Vagina (tissue), 2 donors: ENCODE measurements at regions not wholly inside any gene's neighbourhood (a gene's known extent, or its start where the extent isn't known, plus 50 kb on each side); places are given as distances from the start of the nearest gene placed in this dataset.

ENCODE experiments used
- DNase-seq, 2 donors: peaks; one replicate each; pipeline ENCODE4 v3.0.0-alpha.2; 2017; ENCODE audit errors: extremely low spot score in 2 of 2
- H3K27ac ChIP-seq: fragments of 200-600 bp; sonication (generic); one replicate; pipeline ENCODE4 v1.5.1; 2019
- H3K27me3 ChIP-seq: fragments of 200-600 bp; sonication (generic); one replicate; pipeline ENCODE4 v1.5.1; 2019
- H3K36me3 ChIP-seq, 2 donors: fragments of 200-600 bp; sonication (generic); one replicate each; pipeline ENCODE4 v1.5.1; 2017 to 2019
- H3K4me1 ChIP-seq: fragments of 200-600 bp; sonication (generic); one replicate; pipeline ENCODE4 v1.5.1; 2019
- H3K4me3 ChIP-seq, 2 donors: fragments of 200-600 bp; sonication (generic); 1 replicate in 1 of 2; 2 replicates in 1 of 2; pipeline ENCODE4 v1.5.1; 2016 to 2019
- H3K9me3 ChIP-seq: fragments of 200-600 bp; sonication (generic); one replicate; pipeline ENCODE4 v1.5.1; 2019
- CTCF ChIP-seq, 3 experiments: fragments of 450-650 bp in 2 of 3; fragments of 200-600 bp in 1 of 3; sonication (generic) in 1 of 3; IDR thresholded peaks; one replicate each; pipeline ENCODE4 v1.5.1; 2017 to 2019; ENCODE audit warnings: antibody characterized with exemption in 3 of 3, mild to moderate bottlenecking in 2 of 3, moderate library complexity in 2 of 3
- POLR2A ChIP-seq, 2 donors: fragments of 450-650 bp; IDR thresholded peaks; one replicate each; pipeline ENCODE4 v1.6.1; 2017; ENCODE audit warnings: antibody characterized with exemption in 2 of 2, mild to moderate bottlenecking in 2 of 2, moderate library complexity in 2 of 2
- POLR2AphosphoS5 ChIP-seq, 2 donors: sonication (generic); formaldehyde crosslinking; IDR thresholded peaks; one replicate each; pipeline ENCODE4 v1.9.0; 2017; ENCODE audit warnings: antibody characterized with exemption in 2 of 2, mild to moderate bottlenecking in 2 of 2, low read depth in 1 of 2; ENCODE audit not compliant: insufficient read depth in 1 of 2
- intact Hi-C: fragments of 100-400 bp; cut with DNase I; formaldehyde crosslinking; loops from one replicate; pipeline ENCODE4 v1.15.1; 2023

- Histone ChIP-seq H3K27ac (no peak overlapping the region), H3K36me3 (no peaks in the 10 kb centered on the region), H3K9me3 (no peaks in the 10 kb centered on the region), H3K27me3 (no peaks in the 10 kb centered on the region), H3K4me1 (no peaks in the 10 kb centered on the region), H3K4me3 (no peak overlapping the region)
- TF ChIP-seq POLR2AphosphoS5 (IDR thresholded peaks at IDR 0.05; ENCODE audit: insufficient read depth in 1 of 2, low read depth in 1 of 2) (no peak), CTCF (IDR thresholded peaks at IDR 0.05) (no peak), POLR2A (IDR thresholded peaks at IDR 0.05) (no peak)
- intact Hi-C loops, result no loop called here
- no peak for DNase-seq
These were observed 239.2 kb downstream of the SPTSSA start for GRCh38 chr14:34222867-34223266.

- Histone ChIP-seq H3K4me1 (no peaks in the 10 kb centered on the region), H3K36me3 (no peaks in the 10 kb centered on the region), H3K9me3 (no peaks in the 10 kb centered on the region), H3K27me3 (no peaks in the 10 kb centered on the region), H3K27ac (no peak overlapping the region), H3K4me3 (no peak overlapping the region)
- TF ChIP-seq POLR2A (IDR thresholded peaks at IDR 0.05), result no peak
- TF ChIP-seq POLR2AphosphoS5 (IDR thresholded peaks at IDR 0.05; ENCODE audit: insufficient read depth in 1 of 2, low read depth in 1 of 2), result no peak
- no peak for TF ChIP-seq CTCF (IDR thresholded peaks at IDR 0.05)
- no peak for DNase-seq
- intact Hi-C loops, result no loop called here
These were observed 239.9 kb downstream of the SPTSSA start for GRCh38 chr14:34222122-34222521.

- Histone ChIP-seq H3K36me3 (no peaks in the 10 kb centered on the region), H3K4me1 (no peaks in the 10 kb centered on the region), H3K4me3 (no peak overlapping the region), H3K9me3 (no peaks in the 10 kb centered on the region), H3K27ac (no peak overlapping the region), H3K27me3 (no peaks in the 10 kb centered on the region)
- DNase-seq, result no peak
- intact Hi-C loops, result no loop called here
- no peak for TF ChIP-seq POLR2AphosphoS5 (IDR thresholded peaks at IDR 0.05; ENCODE audit: insufficient read depth in 1 of 2, low read depth in 1 of 2)
- no peak for TF ChIP-seq POLR2A (IDR thresholded peaks at IDR 0.05)
- no peak for TF ChIP-seq CTCF (IDR thresholded peaks at IDR 0.05)
These were observed 241.1 kb downstream of the SPTSSA start for GRCh38 chr14:34220921-34221320.

- no peak overlapping the region for H3K27ac ChIP-seq
- no peaks in the 10 kb centered on the region for H3K4me1 ChIP-seq
- intact Hi-C loops, result no loop called here
These were observed 241.7 kb downstream of the SPTSSA start for GRCh38 chr14:34220378-34220706.

DNA sequence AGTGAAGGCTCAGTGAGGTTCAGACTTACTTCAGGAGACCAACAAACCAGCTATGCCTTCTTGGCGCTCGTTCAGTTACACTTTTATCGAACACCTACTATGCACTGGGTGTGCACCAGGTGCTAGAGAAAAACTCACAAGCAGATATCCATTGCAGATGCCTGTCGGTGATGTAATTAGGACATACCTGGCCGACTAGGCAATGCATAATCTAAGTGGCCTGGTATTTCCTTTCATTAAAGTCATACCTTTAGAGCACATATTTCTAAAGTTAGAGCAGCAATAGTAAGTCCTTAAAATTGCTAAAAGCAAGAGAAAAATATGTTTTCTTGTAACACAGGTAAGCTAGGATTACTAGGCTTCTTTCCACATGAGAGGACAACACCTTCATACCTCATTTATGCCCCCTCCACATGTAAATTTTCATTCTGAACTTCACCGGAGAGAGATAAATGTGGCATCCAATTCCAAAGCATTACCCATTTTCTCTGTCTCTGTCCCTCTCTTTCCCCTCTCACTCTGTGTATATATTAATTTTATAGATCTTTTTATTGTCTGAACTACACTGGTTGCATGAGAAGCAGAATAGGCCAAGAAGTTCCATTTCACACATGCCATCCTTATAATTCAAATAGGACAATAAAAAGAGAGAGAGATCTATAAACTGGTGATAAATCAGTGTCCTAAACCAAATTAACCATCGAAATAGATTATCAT, 242.2 kb downstream of the SPTSSA start:
- TF ChIP-seq POLR2AphosphoS5 (IDR thresholded peaks at IDR 0.05; ENCODE audit: insufficient read depth in 1 of 2, low read depth in 1 of 2) (no peak), POLR2A (IDR thresholded peaks at IDR 0.05) (no peak), CTCF (IDR thresholded peaks at IDR 0.05) (no peak)
- Histone ChIP-seq H3K4me1 (no peaks in the 10 kb centered on the region), H3K36me3 (no peaks in the 10 kb centered on the region), H3K9me3 (no peaks in the 10 kb centered on the region), H3K27me3 (no peaks in the 10 kb centered on the region), H3K27ac (no peak overlapping the region), H3K4me3 (no peak overlapping the region)
- no peak for DNase-seq
- intact Hi-C loops, result no loop called here

More at GRCh38 chr14:34220378-34220706, 241.7 kb downstream of the SPTSSA start:
- TF ChIP-seq POLR2AphosphoS5 (IDR thresholded peaks at IDR 0.05; ENCODE audit: insufficient read depth in 1 of 2, low read depth in 1 of 2), result no peak
- DNase-seq, result no peak
- Histone ChIP-seq H3K27me3 (no peaks in the 10 kb centered on the region), H3K36me3 (no peaks in the 10 kb centered on the region), H3K4me3 (no peak overlapping the region), H3K9me3 (no peaks in the 10 kb centered on the region)
